T-helper 9 cell (primary cell): ENCODE measurements at regions not wholly inside any gene's neighbourhood (a gene's known extent, or its start where the extent isn't known, plus 50 kb on each side); places are given as distances from the start of the nearest gene placed in this dataset.
"Not testable (repeated sequence)": the region's sequence is repeated elsewhere in the genome, so short reads cannot be mapped to it uniquely, and the experiment has no call there.

Source experiments
- DNase-seq: peaks from one replicate; pipeline ENCODE4 v3.0.0-alpha.2; 2020

DNA sequence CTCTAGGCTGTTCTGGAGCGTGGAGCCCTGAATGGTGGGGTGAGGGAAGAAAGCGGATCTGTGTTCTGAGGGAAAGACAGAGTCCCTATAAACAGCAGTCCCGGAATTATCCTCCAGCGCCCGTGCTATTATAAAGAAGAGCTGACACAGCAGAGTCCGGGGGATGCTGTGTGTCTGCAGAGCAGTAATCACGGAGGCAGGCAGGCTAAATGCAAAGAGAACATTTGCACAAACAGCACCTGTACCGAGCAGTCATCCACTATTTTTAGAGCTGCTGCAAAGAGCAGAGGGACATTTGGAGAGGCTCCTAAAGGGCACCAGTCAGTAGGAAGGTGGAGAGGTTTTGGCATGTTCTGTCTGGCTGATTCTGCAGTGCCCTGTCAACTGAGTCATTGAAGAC is 293.8 kb upstream of the SLC14A2 start:
- DNase-seq = no peak

DNA sequence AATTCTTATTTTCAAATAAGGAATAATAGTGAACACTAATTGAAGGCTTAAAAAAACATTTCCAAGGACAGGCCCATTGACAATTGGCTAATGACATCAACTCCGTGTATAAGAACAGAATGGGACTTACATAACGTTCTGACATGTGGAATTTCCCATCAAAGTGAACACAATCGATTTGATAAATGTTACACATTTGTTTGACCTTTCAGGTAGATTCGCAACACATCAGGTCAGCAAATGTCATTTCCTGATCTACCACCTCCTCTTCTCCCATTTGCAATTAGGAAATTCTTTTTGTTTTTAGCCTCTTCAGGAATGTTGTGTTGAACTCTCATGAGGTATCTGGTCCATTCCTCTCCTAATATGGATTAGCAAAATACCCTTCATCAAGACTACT is 292.9 kb upstream of the SLC14A2 start:
- no peak for DNase-seq

DNA sequence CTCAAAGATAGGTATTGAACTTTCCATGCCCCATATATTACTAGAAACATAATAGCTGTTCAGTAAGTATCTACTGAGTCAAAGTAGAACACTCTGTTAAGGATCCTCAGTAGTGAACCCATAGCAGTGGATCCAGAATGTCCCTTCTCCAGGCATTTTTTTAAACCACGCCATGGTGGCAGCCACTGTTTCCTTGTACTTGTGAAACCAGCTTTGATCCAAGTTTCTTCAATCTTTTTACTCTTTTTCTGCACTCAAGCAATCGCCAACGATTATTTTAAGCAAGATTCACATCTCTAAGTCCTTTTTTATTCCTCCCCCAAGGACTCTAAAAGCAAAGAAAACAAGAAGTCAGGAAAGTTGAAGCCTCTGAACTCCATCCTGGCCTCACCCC is 291.2 kb upstream of the SLC14A2 start:
- DNase-seq = no peak

DNA sequence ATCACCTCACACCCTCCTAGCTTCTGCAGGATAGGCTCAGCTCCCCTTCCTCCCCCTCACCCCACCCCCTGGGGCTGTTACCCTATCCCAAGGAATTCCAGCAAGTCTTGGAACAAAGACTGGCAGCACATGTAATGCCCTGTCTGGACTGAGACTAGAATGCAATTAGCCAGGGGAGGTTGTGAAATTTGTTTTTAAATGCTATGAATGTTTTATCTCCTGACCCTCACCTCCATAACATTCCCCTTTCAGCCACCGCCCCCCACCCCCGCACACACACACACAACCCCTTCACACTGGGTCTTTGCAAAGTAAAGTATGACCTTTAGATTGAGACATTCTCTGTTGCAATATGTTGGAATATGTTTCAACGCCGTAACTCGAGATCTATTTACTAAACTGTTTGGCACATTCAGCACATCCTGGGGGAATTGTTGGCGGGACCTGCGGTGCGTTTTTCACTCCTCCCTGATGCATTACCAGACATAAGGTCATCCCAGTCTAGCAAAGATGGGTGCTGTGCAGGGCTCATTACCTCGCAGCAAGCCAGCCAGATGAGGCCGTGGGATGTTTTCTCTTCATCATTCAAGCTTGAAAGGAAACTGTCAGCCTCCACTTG is 290.7 kb upstream of the SLC14A2 start:
- no peak for DNase-seq

DNA sequence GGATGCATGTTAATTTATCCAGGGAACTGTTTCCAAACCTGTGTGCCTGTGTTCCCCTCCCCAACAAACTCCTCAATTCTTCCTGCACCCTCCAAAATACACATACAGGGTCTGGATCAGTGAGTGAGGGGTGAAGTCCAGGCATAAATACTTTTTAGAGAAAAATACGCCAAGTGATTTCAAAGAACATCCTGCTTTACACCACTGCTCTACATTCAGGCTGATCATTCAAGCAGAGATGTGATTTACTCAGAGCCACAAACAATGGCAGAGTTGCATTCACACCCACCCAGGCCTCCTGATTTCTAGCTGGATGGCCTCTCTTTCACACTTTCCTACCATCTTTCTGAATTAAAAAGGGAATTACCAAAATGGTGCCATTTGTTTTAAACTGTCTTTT is 289.5 kb upstream of the SLC14A2 start:
- DNase-seq = no peak

DNA sequence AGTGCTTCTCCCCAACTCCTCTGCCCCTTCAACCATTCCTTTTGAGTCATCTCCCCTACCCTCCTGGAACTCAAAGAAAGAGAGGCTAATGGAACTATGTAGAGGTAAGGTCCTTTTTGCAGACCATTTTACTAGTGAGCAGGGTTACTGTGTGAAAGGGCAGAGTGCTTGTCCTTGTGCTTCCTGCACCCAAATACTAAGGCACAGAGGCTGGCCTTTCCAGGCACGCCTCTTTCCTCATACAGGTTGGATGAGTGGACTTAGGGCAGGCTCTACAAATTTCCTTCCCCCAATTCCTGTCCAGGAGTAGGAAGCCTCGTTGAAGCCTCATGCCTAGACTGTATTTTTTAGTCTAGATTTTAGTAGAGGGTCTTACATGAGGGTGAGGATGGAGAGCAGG is 288.8 kb upstream of the SLC14A2 start:
- no peak for DNase-seq

DNA sequence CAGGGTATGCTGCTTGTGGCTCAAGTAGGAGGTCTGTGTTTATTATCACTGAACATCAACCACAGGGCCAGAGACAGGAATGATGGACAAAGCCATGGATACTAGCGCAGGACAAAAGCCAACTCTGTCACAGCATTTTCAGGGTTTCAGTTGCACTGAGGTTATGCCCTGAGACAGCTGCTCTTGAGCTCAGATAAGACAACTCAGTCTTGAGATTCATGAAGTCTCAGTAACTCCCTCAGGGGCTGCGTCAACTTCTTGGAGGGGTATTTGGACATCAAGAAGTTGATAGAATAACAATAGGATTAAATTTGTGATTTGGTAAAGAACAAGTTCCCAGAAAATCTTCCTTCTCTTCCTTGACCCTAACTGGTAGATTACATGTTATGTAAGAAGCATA is 287.0 kb upstream of the SLC14A2 start:
- DNase-seq = no peak

DNA sequence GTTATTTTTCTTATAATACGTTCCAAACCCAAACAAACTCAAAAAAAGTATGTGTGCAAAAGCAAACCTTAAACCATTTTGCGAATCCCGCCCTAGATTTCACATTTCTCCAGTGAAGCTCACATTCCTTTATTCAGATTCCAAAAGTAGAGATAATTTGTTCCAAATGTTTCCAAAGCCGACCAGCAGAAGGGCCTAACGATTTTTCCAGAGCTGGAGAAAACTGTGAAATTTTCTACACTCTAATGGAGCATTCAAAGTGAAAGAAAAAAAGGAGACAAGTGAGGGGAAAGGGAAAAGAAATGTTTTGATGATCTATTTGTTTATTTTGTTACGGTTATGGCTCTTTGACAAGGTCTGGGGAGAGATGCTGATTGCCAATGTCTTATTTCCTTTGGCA is 286.5 kb upstream of the SLC14A2 start:
- no peak for DNase-seq

DNA sequence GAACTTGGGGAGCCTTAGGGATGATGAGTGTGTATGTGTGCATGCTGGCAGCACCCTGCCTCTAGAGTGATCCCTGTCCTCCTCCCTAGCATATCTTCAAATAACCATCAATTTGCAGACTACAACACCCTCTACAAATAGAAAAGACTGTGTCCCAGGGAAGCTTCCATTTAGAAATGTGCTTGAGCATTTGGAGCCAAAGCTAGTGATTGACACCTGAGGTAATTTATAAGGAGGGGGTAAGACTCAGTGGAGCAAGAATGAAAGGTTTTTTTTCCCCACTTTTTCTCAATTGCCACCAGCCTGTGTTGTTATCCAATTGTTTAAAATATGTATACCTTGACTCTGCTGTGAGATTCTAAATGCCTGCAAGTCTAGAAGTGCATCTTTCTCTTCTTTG is 286.0 kb upstream of the SLC14A2 start:
- DNase-seq = no peak

DNA sequence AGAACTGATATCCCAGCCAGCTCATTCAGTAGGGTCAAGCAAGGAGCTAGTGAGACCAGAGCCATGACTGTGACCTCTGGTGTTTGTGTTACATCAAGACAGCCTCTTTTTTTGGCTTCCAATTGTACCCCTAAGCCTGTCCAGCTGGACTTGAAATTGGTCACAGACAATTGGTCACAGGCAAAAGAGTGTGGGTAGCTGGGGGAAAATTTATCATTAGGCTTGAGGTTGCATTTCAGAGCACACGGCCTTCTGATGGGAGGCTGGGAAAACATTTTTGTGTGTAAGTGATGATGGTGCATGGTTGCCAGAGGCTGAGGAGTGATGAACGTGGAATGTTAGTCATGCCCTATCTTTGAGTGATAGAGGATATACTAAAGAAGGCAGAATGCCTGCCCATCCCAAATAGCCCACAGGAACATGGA is 285.1 kb upstream of the SLC14A2 start:
- DNase-seq = no peak

DNA sequence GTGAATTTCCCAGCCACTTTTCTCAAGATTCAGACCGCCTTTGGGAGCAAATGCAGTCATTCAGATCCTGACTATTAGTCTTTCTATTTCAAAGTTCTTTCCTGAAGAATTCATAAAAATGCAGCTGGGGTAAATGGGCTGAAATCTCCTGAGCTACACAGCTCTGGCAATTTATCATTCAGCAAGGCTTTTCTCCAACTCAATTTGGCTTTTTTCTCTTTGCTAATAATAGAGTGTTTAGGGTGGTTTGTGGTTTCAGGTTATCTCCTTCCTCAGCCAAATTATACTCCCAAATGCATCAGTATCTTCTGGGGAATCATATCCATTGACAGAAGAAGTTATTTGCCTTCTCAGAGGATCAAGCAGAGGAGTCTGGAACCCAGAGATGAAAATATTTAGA is 282.4 kb upstream of the SLC14A2 start:
- DNase-seq = no peak

DNA sequence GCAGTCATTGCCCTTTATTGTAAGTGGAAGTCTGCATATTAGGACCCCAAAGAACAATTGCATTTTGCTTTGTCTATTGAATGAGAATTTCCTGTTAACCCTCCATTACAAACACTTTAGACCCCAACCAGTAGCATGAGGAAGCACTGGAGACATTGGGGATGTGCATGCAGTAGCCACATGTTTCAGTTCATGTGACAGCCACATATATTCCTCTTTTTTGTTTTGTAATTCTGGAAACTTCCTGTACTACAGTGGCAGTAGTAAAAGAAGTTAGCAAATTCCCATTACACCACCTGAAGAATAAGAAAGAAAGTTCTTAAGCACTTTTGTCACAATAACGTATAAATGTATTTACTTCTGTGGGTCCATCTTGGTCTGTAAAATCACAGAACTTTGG is 281.1 kb upstream of the SLC14A2 start:
- DNase-seq = no peak

DNA sequence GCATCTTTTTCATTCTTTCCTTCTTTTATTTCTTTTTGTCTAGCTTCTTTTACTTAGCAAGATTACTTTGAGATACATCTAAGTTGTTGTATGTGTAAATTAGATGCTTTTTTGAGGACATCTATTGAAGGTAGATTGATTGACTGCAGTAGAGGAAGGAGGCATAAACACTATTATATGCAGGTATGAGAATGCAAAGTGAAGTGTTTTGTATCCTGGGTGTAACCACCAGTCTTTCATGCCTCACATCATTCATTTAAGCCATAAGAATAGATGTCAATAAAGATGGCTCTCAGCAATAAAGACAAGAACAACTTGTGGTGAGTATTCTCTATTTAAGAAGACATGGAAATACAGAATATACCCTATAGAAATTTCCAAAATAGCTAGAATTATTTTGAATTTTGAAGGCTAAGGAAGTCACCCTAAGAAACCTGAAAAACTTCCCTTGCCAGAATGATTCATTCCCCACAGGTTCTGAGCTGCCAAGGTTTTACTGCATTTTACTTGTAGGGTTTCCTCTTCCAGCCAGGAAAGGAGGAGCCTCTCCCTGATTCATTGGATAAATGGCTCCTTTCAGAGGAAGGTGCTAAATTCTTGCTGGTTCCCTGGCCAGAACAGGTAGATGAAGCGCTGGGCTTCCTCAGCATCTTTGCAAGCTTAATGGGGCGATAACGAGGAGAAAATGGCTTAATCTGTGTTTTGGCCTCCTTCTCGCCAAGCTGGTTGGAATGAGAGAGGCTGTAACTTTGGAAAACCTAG is 279.8 kb upstream of the SLC14A2 start:
- DNase-seq = no peak

DNA sequence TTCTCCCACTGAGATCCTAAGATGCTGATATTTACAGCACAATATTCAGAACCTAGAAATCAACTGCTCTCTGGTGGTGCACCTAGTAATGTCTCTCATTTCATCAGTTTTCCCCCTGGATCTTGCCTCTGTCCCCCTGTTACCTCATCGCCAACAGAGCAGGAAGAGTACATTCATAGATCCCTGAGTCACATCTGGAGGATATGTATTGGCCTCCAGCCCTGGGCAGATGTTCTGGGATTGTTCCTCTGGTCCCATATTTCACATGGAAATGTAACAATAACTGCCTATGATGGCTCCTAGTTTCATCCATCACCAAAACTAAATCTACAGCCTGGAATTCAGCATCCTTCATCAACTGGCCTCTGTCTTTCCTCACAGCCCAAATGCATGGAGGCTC is 278.8 kb upstream of the SLC14A2 start:
- no peak for DNase-seq

DNA sequence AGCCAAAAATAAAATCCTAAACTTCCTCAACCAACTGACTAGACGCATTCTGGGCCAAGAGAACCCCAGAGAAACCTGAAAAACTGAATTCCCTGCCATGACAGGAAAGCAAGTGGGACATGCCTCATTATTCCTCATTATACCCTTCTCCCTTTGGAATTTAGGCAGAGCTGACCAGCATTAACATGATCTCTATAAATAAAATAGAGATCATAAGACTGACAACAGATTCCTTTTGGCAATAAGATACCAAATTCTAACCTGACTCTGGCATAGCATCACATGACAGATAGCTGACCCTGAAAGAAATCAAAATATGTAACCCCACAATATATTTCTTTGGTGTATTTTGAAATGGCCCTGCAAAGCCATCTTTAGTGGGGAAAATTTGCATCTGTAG is 277.8 kb upstream of the SLC14A2 start:
- DNase-seq = no peak

DNA sequence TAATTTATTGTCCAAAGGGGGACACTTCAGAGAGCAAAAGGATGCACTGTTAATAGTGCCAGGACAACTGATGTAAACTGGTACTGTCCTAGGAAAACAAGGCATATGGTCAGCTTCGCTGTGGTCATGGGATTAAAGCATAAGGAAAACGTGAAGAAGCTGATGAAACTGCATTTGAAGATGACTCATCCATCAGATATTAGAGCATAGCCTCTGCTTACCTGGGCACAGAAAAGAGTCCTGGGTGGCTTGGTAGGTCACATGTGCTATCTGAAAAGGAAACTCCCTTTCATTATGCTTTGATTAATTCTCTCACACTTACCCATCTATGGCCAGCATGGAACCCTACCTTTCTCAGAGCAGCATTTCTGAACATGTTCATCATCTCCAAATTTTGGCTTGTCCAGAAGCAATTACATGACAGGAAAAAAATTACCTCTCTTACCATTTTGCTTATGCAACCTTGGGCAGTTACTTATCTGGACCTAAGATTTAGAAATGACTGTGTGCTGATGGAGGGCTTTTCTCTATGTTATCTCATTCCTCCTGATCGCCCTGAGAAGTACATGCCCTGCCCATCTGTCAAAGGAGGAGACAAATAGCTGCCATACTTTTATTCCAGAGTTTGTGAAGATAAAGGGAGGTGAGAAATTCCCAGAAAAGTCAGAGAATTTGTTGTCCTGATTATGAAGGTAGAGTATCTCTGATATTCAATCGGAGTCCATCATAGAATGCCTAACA is 275.3 kb upstream of the SLC14A2 start:
- no peak for DNase-seq

DNA sequence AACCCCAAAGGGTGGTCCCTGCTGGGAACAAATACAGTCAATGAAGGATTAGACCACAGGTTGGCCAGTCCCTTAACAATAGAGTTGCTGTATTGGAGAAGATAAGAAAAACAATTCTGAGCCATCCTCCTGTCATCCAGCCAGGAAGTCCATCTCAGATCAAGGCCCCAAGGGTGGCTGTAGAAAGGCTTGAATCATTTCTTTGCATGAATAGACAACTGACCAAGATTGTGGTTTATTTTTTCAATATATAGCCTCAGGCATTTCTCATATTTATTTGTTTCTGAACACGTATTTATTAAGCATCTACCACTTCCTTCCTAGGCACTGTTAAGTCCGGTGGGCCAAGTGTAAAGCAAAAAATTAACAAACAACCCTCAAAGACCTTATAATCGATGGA is 274.4 kb upstream of the SLC14A2 start:
- no peak for DNase-seq

DNA sequence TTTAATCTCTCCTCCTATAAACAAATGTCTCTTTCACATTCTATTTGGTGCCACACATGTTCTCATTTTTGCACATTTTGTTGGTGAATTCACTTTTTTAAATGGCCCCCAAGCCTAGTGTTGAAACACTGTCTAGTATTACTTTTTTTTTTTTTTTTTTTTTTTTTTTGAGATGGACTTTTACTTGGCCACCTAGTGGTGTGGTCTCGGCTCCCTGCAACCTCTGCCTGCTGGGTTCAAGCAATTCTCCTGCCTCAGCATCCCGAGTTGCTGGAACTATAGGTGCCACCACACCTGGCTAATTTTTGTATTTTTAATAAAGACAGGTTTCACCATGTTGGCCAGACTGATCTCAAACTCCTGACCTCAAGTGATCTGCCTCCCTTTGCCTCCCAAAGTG is 273.8 kb upstream of the SLC14A2 start:
- DNase-seq = no peak

DNA sequence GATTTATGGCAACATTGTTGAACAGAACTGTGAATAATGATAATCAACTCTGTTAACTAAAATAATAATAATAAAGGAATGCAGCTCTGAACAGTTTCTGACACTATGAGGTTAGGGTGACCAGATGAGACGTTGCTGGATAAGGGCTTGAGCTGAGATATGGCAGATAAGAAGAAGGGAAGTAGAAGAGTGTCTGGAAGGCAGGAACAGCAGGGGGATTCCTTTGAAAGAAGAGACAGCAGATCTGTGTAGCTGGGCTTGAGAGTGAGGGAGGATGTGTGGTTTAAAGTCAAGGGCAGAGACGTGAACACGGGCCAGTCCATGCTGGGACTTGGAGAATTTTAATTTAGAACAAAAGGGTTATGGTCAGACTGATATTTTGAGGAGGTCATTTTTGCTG is 273.1 kb upstream of the SLC14A2 start:
- DNase-seq = no peak

DNA sequence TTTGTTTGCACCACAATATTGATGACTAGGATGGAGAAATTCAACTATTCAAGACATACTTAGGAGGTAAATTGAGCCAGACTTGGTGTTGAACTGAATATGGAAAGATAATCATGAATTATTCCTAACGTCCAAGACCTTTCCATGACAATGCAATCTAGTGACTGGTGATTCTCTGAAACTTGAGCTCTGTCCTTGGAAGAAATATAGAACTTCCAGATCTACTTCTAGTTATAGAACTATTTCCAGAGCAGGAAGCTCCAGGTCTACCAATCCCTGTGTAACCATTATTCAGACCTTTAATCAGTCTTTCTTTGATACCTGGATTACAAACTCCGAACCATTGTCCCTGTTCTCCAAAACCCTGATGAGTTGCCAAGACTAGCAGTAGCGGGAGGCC is 272.6 kb upstream of the SLC14A2 start:
- DNase-seq = no peak

DNA sequence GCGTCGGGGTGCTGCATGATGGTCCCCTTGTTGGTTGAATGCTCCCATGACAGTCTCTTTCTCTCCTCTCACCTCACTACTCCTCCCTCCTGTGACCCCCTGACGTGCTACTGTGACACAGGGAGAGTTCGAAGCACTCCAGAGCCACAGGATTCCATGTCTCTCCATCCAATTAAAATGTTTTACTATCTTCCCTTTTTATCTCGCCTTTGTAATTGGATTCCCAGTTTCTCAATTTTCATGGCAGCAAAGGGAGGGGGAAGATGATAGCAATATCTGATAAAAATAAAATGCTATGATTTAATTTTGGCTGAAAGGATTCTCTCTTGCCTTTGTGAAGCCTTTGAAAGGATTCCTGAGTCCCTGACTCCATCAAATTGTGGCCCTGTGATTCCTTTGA is 271.9 kb upstream of the SLC14A2 start:
- no peak for DNase-seq

DNA sequence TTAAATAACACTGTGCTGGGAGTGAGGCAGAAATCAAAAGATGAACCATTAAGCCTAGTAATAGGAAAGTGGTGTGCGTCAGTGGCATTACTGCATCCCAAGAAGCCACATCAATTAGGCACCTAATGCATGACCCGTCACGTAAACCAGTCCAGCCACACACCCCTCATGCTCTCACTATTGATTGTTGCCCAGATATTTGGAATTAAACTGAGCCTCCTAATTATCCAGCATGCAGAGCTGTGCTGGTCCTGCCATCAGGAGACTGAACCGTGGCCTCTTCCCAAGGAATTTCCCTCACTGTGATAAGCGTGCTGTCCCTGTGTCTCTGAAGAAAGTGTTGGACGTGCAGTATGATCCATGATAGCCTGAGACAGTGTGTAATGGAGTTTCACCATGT is 270.6 kb upstream of the SLC14A2 start:
- DNase-seq = not testable (repeated sequence)

DNA sequence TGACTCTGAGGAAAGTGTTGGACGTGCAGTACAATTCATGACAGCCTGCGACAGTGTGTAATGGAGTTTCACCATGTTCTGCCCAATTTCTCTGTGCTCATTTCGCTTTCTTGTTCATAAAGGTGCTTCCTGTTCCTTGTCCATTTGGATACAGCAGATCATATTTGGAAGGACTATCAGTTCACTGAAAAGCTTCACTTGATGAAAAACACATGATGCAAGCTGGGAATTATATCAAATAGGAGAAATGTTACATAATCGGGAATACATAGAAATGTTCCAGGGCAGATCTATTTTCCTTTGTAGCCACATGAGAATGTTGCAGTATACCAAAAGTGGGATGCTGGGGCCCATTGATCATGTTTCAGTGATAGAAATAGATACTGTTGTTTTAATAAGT is 266.3 kb upstream of the SLC14A2 start:
- no peak for DNase-seq

DNA sequence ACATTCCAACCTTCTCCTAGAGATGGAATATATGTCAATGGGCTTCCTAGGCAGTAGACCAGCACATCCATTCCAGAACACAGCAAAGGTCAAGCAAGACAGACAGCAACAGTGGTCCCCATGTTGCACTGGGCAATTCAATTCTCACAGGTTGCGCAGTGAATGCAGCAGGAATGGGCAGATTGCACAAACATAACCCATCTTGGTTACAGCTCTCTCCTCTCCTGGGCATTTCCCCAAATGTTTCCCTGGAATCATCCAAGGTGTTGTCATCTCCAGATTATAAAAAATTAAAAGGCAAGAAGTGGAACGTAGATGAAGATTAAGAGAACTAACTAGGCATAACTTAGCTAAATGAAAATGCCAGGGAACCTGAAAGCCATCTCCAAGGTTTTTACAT is 265.8 kb upstream of the SLC14A2 start:
- no peak for DNase-seq
